Natural killer cell treated with Interleukin-12 subunit alpha and Interleukin-12 subunit beta and Interleukin-15 and Interleukin-18, amount 100 ng/mL, for 72 hours (primary cell): ENCODE measurements at regions not wholly inside any gene's neighbourhood (a gene's known extent, or its start where the extent isn't known, plus 50 kb on each side); places are given as distances from the start of the nearest gene placed in this dataset.

Experiments
- ATAC-seq, 2 donors: fragments of 150-1000 bp; cut with Tn5 transposase in 1 of 2; sonication (Bioruptor Pico), chemical (Tn5 transposase) in 1 of 2; 2 replicates each; pipeline ENCODE4 v1.10.0; 2021
- DNase-seq: peaks from one replicate; pipeline ENCODE4 v3.0.0; 2022; ENCODE audit warnings: low spot score
- H3K27ac Mint-ChIP-seq, 2 donors: 1 replicate in 1 of 2; 2 replicates in 1 of 2; pipeline ENCODE4 v1.8.0; 2022; ENCODE audit warnings: mixed read lengths in 2 of 2, mild to moderate bottlenecking in 1 of 2, moderate library complexity in 1 of 2
- H3K27me3 Mint-ChIP-seq, 2 donors: 1 replicate in 1 of 2; 2 replicates in 1 of 2; pipeline ENCODE4 v1.8.0; 2022; ENCODE audit warnings: mixed read lengths in 2 of 2
- H3K36me3 Mint-ChIP-seq: one replicate; pipeline ENCODE4 v1.8.0; 2022; ENCODE audit warnings: mixed read lengths
- H3K4me1 Mint-ChIP-seq, 2 donors: 1 replicate in 1 of 2; 2 replicates in 1 of 2; pipeline ENCODE4 v1.8.0; 2022; ENCODE audit warnings: low read depth in 2 of 2, mixed read lengths in 2 of 2, mild to moderate bottlenecking in 1 of 2
- H3K4me3 Mint-ChIP-seq: one replicate; pipeline ENCODE4 v1.8.0; 2022; ENCODE audit warnings: mixed read lengths
- H3K9me3 Mint-ChIP-seq: 2 replicates; pipeline ENCODE4 v1.8.0; 2022; ENCODE audit warnings: mixed read lengths

- Mint-ChIP-seq H3K9me3 (no peaks in the 10 kb centered on the region), H3K27ac (no peak overlapping the region), H3K4me3 (no peak overlapping the region), H3K36me3 (no peaks in the 10 kb centered on the region), H3K27me3 (peaks cover 12 to 18% of the 10 kb centered on the region in 2 donors), H3K4me1 (no peaks in the 10 kb centered on the region)
- ATAC-seq (no peak), DNase-seq (no peak)
Observed at GRCh38 chr12:46942579-46942978, 116.8 kb upstream of the SLC38A4 start.

DNA sequence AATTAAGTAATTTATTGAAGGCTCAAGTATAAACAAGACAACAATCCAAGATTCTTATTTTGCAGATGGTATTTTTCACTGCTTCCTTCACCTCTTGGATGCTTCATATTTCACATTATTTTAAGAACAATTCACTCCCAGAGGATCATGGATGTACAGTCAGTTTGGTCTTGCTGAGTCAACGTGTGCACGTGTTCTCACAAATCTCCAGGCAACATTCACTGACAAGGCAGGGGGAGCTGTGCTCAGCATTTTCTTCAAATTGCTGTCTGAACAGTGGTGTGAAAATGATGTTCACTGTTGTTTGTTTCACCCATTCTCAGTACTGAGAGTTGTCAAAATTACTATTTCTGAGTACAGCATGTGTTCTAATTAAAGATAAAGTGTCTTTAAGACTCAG is 118.3 kb upstream of the SLC38A4 start:
- peaks cover 2 to 10% of the 10 kb centered on the region in 2 donors for H3K27me3 Mint-ChIP-seq
- ATAC-seq (no peak), DNase-seq (no peak)
- no peak overlapping the region for H3K27ac Mint-ChIP-seq
- no peaks in the 10 kb centered on the region for H3K4me1 Mint-ChIP-seq
- H3K4me3 Mint-ChIP-seq, result no peak overlapping the region
- no peaks in the 10 kb centered on the region for H3K36me3 Mint-ChIP-seq
- H3K9me3 Mint-ChIP-seq, result no peaks in the 10 kb centered on the region

GRCh38 chr12:46944771-46945170 is 119.0 kb upstream of the SLC38A4 start:
- no peak for DNase-seq
- Mint-ChIP-seq H3K27ac (no peak overlapping the region), H3K36me3 (no peaks in the 10 kb centered on the region), H3K4me3 (no peak overlapping the region), H3K27me3 (peaks cover 2 to 10% of the 10 kb centered on the region in 2 donors), H3K9me3 (no peaks in the 10 kb centered on the region), H3K4me1 (no peaks in the 10 kb centered on the region)
- ATAC-seq, result no peak

DNA sequence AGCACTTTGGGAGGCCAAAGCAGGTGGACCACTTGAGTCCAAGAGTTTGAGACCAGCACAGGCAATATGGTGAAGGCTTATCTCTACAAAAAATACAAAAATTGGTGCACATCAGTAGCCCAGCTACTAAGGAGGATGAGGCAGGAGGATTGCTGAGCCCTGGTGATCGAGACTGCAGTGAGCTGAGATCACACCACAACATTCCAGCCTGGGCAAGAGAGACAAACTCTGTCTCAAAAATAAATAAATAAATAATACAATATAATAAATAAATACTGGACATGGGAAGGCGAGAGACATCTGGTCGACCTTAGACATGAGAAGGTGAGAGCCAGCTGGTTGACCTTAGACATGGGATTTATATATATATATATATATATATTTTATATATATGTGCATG is 119.8 kb upstream of the SLC38A4 start:
- peaks cover 4 to 10% of the 10 kb centered on the region in 2 donors for H3K27me3 Mint-ChIP-seq
- DNase-seq, result no peak
- H3K4me3 Mint-ChIP-seq, result no peak overlapping the region
- H3K36me3 Mint-ChIP-seq, result no peaks in the 10 kb centered on the region
- H3K27ac Mint-ChIP-seq, result no peak overlapping the region
- H3K9me3 Mint-ChIP-seq, result no peaks in the 10 kb centered on the region
- H3K4me1 Mint-ChIP-seq, result no peaks in the 10 kb centered on the region
- no peak for ATAC-seq

DNA sequence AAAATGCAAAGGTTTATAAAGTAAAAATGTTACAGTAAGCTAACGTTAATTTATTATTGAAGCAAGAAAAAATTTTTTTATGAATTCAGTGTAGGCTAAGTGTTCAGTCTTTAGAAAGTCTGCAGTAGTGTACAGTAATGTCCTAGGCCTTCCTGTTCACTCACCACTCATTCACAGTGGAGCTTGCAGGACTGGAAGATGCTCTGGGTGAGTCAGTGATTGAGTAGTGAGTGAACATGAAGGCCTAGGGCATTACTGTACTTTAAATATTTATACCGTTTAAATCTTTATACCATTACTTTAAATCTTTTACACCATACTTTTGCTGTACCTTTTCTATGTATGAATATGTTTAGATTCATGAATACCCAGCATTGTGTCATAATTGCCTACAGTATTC is 120.3 kb upstream of the SLC38A4 start:
- ATAC-seq, result no peak

DNA sequence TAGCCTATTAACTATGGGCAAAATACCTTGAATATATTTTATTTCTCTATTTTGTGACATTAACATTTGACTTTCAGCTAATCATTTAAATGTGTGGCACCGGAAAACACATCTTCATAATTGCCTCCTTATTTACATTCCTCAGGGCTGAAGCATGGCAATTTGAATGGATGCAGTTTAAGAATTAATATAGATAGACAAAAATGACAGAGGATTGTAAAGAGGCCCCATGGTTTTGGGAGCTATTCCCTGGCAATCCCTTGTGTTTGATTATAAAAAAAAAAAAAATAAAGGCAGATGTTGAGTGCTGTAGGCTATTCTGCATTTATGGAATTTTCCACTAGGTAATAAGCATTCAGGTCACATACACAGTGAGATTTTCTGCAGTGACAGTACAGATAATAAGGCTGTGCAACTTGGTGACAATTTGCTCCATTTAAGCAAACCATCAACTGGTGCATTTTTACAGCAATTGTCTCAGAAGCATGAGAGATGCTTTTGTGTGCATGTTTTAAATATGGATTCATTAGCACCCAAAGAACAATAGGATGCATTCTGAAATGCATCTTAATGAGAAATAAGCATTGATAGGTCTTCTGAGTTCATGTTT is 123.2 kb upstream of the SLC38A4 start:
- Mint-ChIP-seq H3K9me3 (no peaks in the 10 kb centered on the region), H3K36me3 (no peaks in the 10 kb centered on the region), H3K27me3 (peaks cover 11 to 17% of the 10 kb centered on the region in 2 donors), H3K4me1 (no peaks in the 10 kb centered on the region), H3K4me3 (no peak overlapping the region), H3K27ac (no peak overlapping the region)
- DNase-seq (no peak), ATAC-seq (no peak)

More for the DNA sequence above, 120.3 kb upstream of the SLC38A4 start:
- no peaks in the 10 kb centered on the region for H3K9me3 Mint-ChIP-seq
- no peak overlapping the region for H3K4me3 Mint-ChIP-seq
- H3K4me1 Mint-ChIP-seq, result no peaks in the 10 kb centered on the region
- H3K36me3 Mint-ChIP-seq, result no peaks in the 10 kb centered on the region
- no peak overlapping the region for H3K27ac Mint-ChIP-seq
- no peak for DNase-seq
- H3K27me3 Mint-ChIP-seq, result peaks cover 4 to 10% of the 10 kb centered on the region in 2 donors

- DNase-seq (no peak), ATAC-seq (no peak)
- Mint-ChIP-seq H3K4me3 (no peak overlapping the region), H3K27ac (no peak overlapping the region), H3K27me3 (peaks cover 14 to 22% of the 10 kb centered on the region in 2 donors), H3K4me1 (no peaks in the 10 kb centered on the region), H3K9me3 (no peaks in the 10 kb centered on the region), H3K36me3 (no peaks in the 10 kb centered on the region)
Observed at GRCh38 chr12:46950094-46950493, 124.3 kb upstream of the SLC38A4 start.

- Mint-ChIP-seq H3K27ac (no peak overlapping the region), H3K36me3 (no peaks in the 10 kb centered on the region), H3K4me3 (no peak overlapping the region), H3K4me1 (no peaks in the 10 kb centered on the region), H3K9me3 (no peaks in the 10 kb centered on the region), H3K27me3 (peaks cover 16 to 35% of the 10 kb centered on the region in 2 donors)
- no peak for ATAC-seq
- no peak for DNase-seq
Observed at GRCh38 chr12:46952880-46953483, 126.4 kb upstream of the PCED1B start.

- H3K36me3 Mint-ChIP-seq, result no peaks in the 10 kb centered on the region
- no peaks in the 10 kb centered on the region for H3K4me1 Mint-ChIP-seq
- H3K27me3 Mint-ChIP-seq, result peaks cover 23 to 56% of the 10 kb centered on the region in 2 donors
- H3K4me3 Mint-ChIP-seq, result no peak overlapping the region
- no peak for ATAC-seq
- H3K27ac Mint-ChIP-seq, result no peak overlapping the region
- H3K9me3 Mint-ChIP-seq, result no peaks in the 10 kb centered on the region
- no peak for DNase-seq
Observed at GRCh38 chr12:46956451-46957035, 122.9 kb upstream of the PCED1B start.

DNA sequence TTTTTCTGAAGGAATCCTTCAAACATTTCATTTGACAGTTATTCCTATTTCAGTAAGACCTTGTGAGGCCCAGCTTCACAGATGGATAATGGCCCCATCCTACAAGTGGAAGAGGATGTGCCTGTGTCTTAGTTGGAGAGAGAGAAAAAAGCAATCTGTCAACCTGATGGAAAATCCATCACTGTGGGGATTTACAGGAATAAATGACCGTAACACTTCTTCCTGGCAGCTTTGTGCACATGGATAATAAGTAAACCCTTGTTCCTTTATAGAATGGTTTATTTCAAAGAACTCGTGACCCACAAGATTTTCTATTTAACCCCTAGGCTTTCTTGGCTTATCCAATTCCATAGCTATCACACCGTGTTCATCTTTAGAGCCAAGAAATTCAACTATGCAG is 121.4 kb upstream of the PCED1B start:
- Mint-ChIP-seq H3K9me3 (no peaks in the 10 kb centered on the region), H3K27me3 (peaks cover 19 to 49% of the 10 kb centered on the region in 2 donors), H3K4me3 (no peak overlapping the region), H3K4me1 (no peaks in the 10 kb centered on the region), H3K36me3 (no peaks in the 10 kb centered on the region), H3K27ac (no peak overlapping the region)
- no peak for ATAC-seq
- DNase-seq, result no peak

- Mint-ChIP-seq H3K36me3 (no peaks in the 10 kb centered on the region), H3K9me3 (no peaks in the 10 kb centered on the region), H3K27ac (no peak overlapping the region), H3K27me3 (peaks cover 18 to 43% of the 10 kb centered on the region in 2 donors), H3K4me3 (no peak overlapping the region), H3K4me1 (no peaks in the 10 kb centered on the region)
- ATAC-seq, result no peak
- DNase-seq, result no peak
Observed at GRCh38 chr12:46958599-46959290, 120.7 kb upstream of the PCED1B start.

- Mint-ChIP-seq H3K9me3 (no peaks in the 10 kb centered on the region), H3K36me3 (no peaks in the 10 kb centered on the region), H3K27me3 (peaks cover 13 to 35% of the 10 kb centered on the region in 2 donors), H3K27ac (no peak overlapping the region), H3K4me3 (no peak overlapping the region), H3K4me1 (no peaks in the 10 kb centered on the region)
- no peak for DNase-seq
- ATAC-seq, result no peak
Observed at GRCh38 chr12:46959502-46959901, 119.9 kb upstream of the PCED1B start.

DNA sequence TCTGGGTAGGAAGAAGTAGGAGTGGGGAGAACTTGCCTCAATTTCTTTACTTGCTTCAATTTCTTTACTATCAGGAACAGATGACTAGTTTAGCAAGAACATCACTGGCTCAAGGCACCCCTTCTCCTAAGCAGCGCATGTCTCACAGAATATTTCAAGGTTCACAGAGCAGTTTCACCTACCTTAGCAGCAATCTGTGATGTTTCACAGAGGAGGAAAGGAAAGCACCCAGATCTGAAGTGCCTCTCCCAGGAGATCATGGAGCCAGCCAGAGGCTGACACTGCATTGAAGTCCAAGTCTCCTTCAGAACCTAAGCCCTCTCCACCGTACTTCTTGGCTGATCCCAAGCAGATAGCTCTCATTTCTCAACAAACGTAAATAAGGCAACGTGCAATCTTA is 118.7 kb upstream of the PCED1B start:
- peaks cover 15 to 28% of the 10 kb centered on the region in 2 donors for H3K27me3 Mint-ChIP-seq
- ATAC-seq (no peak), DNase-seq (no peak)
- no peaks in the 10 kb centered on the region for H3K9me3 Mint-ChIP-seq
- no peak overlapping the region for H3K4me3 Mint-ChIP-seq
- H3K4me1 Mint-ChIP-seq, result no peaks in the 10 kb centered on the region
- no peaks in the 10 kb centered on the region for H3K36me3 Mint-ChIP-seq
- no peak overlapping the region for H3K27ac Mint-ChIP-seq

DNA sequence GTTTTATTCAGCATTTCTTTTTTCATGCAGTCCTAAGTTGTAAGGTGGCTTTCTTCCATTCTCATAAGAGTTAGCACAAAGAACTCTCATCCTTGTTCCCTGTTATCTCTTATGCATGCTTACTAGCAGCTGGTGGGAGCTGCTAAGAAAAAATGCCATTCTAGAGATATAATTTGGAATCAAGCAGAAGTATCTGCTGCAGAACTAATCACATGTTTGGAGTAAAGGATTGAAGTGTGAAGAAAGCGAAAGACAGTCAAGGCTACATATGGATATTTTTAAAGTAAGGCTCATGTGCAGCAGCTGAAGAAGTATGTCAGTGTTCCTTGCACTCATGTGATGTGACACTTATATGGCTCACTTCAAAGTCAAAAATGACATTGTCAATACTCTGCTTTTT is 116.2 kb upstream of the PCED1B start:
- H3K27ac Mint-ChIP-seq, result no peak overlapping the region

More for the DNA sequence above, 116.2 kb upstream of the PCED1B start:
- H3K9me3 Mint-ChIP-seq, result no peaks in the 10 kb centered on the region
- DNase-seq, result no peak
- no peaks in the 10 kb centered on the region for H3K4me1 Mint-ChIP-seq
- no peak for ATAC-seq
- peaks cover 23 to 34% of the 10 kb centered on the region in 2 donors for H3K27me3 Mint-ChIP-seq
- no peaks in the 10 kb centered on the region for H3K36me3 Mint-ChIP-seq
- H3K4me3 Mint-ChIP-seq, result no peak overlapping the region
